ENCODE measurements at regions not wholly inside any gene's neighbourhood (a gene's known extent, or its start where the extent isn't known, plus 50 kb on each side); places are given as distances from the start of the nearest gene placed in this dataset.
"Not testable (repeated sequence)": the region's sequence is repeated elsewhere in the genome, so short reads cannot be mapped to it uniquely, and the experiment has no call there.

GRCh38 chr14:105993814-105994213 is 467.4 kb downstream of the TMEM121 start:
- peaks cover 0 to 15% (median 0%) of the 10 kb centered on the region in 9 donors for H3K27me3 ChIP-seq
- intact Hi-C loops (cut with DNase I): no loop called here
- DNase-seq (no peak), ATAC-seq (no peak)
- no peak for TF ChIP-seq CTCF (IDR thresholded peaks at IDR 0.05)
- TF ChIP-seq POLR2A (IDR thresholded peaks at IDR 0.05): no peak
- no peak overlapping the region for H3K4me3 ChIP-seq
- no peaks in the 10 kb centered on the region for H3K9me3 ChIP-seq
- peaks cover 0 to 6% (median 0%) of the 10 kb centered on the region in 12 donors for H3K4me1 ChIP-seq
- WGBS, 4 donors: 74 to 79% (median 76%) methylated on average over 8 of the region's 8 CpGs
- H3K27ac ChIP-seq: no peak overlapping the region
- H3K36me3 ChIP-seq: no peaks in the 10 kb centered on the region

- ATAC-seq, H3K27ac ChIP-seq, H3K4me3 ChIP-seq, H3K36me3 ChIP-seq, H3K9me3 ChIP-seq, DNase-seq: not testable (repeated sequence)
- peaks cover 0 to 11% (median 0%) of the 10 kb centered on the region in 9 donors for H3K27me3 ChIP-seq
- 48 to 55% (median 51%) methylated on average over 3 to 4 of the region's 4 CpGs for WGBS, 4 donors
- intact Hi-C loops (cut with DNase I): loop anchor here in 1 of 10 donors (5.0 kb wide), 1 partner anchor 323 kb away; no protein-coding TSS in a partner anchor
- peaks cover 0 to 10% (median 0%) of the 10 kb centered on the region in 12 donors for H3K4me1 ChIP-seq
Measured at GRCh38 chr14:105995011-105995710, 468.8 kb downstream of the TMEM121 start.

- H3K4me3 ChIP-seq, ATAC-seq, H3K36me3 ChIP-seq, H3K9me3 ChIP-seq, H3K27ac ChIP-seq, DNase-seq: not testable (repeated sequence)
- H3K4me1 ChIP-seq: peaks cover 0 to 10% (median 0%) of the 10 kb centered on the region in 12 donors
- H3K27me3 ChIP-seq: peaks cover 0 to 11% (median 0%) of the 10 kb centered on the region in 9 donors
- 88 to 94% (median 89%) methylated on average over 1 of the region's 1 CpG for WGBS, 4 donors
- intact Hi-C loops (cut with DNase I): loop anchor here in 1 of 10 donors (5.0 kb wide), 1 partner anchor 326 kb away; no protein-coding TSS in a partner anchor
Measured at GRCh38 chr14:105998597-105998996, 472.2 kb downstream of the TMEM121 start.

- WGBS, 4 donors: 46 to 67% (median 59%) methylated on average over 11 to 15 of the region's 15 CpGs
- DNase-seq: peak; percentile 38 to 86 (median 60)
- intact Hi-C loops (cut with DNase I): loop anchor here in 2 of 10 donors (5.0 to 10.0 kb wide), 3 partner anchors 325 to 457 kb away; no protein-coding TSS in a partner anchor
Measured at GRCh38 chr14:105999361-106000028, 473.1 kb downstream of the TMEM121 start.

GRCh38 chr14:106000029-106000511 is 473.7 kb downstream of the TMEM121 start:
- not testable (repeated sequence) for H3K9me3 ChIP-seq, ATAC-seq, H3K4me3 ChIP-seq, H3K27ac ChIP-seq, H3K27me3 ChIP-seq, DNase-seq, H3K36me3 ChIP-seq
- intact Hi-C loops (cut with DNase I): loop anchor here in 2 of 10 donors (5.0 to 10.0 kb wide), 2 partner anchors 325 to 458 kb away; no protein-coding TSS in a partner anchor
- peaks cover 0 to 10% (median 0%) of the 10 kb centered on the region in 12 donors for H3K4me1 ChIP-seq
- 30 to 51% (median 47%) methylated on average over 3 to 12 of the region's 12 CpGs for WGBS, 4 donors

More at GRCh38 chr14:105999361-106000028, 473.1 kb downstream of the TMEM121 start:
- Histone ChIP-seq H3K9me3 (no peaks in the 10 kb centered on the region), H3K27me3 (peaks cover 0 to 9% (median 0%) of the 10 kb centered on the region in 9 donors), H3K4me1 (peaks cover 0 to 10% (median 0%) of the 10 kb centered on the region in 12 donors), H3K27ac (no peak overlapping the region), H3K36me3 (no peaks in the 10 kb centered on the region), H3K4me3 (no peak overlapping the region)
- TF ChIP-seq POLR2A (IDR thresholded peaks at IDR 0.05) (no peak), CTCF (IDR thresholded peaks at IDR 0.05) (peak in 10 of 12 donors; percentile 13 to 62 (median 44))
- ATAC-seq: peak in 2 of 4 donors; percentile 79 to 83

Measured in heart left ventricle (tissue), 16 donors.